GM18861 (cell line): ENCODE measurements at regions not wholly inside any gene's neighbourhood (a gene's known extent, or its start where the extent isn't known, plus 50 kb on each side); places are given as distances from the start of the nearest gene placed in this dataset.

ENCODE experiments used
- ATAC-seq: cut with Tn5 transposase; IDR thresholded peaks from one replicate; pipeline ENCODE4 v1.9.1; 2021; ENCODE audit not compliant: unreplicated experiment

DNA sequence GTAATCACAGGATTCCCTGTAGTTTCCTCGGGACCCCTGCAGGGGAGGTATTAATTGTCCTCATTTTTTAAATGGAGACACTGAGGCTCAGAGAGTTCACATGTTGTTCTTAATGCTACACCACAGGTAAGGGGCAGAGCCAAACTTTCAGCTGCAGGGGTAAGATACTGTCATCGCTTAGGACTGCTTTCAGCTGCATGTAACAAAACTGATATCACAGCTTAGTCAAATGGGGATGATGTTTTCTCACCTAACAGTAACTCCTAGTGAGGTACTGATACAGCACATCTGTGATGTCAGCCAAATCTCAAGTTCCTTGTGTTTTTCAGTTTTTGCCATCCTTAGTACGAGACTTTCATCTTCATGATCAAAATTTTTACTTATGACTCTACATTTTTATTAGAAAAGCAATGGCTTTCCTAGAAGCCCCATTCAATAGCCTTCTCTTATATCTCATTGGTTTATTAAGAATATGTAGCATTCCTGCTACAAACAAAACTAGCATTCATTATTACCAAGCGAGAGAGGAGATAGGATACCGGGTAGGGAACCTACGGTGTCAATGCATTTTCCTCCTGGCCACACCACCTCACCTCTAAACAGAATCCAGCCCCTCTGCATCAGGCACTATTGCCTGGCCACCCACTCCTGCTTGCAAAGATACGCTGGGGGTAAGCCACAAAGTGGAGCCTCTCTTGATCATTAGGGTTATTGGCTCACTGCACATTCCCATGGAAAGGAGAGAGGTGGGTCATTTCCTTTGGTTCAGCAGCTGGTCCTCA lies 557.5 kb downstream of the CD83 start:
- ATAC-seq: no peak

DNA sequence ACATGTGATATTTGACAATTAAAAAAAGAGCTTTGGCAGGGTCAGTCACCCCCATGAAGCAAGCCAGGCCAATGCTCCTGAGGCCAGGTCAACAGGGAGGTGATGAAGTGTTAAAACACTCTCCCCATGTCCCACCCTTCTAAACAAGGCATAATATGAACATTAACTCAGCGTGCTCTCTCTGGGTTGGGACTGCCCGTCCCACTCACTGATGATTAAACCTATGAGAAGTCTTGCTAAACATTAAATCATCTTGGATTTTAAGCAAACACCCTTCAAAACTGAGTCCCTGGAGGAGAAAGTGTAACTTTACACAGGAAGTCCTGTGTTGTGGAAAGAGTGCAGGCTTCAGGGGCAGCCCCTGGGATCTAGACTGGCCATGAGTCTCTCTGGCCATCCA lies 558.5 kb downstream of the CD83 start:
- ATAC-seq: no peak

DNA sequence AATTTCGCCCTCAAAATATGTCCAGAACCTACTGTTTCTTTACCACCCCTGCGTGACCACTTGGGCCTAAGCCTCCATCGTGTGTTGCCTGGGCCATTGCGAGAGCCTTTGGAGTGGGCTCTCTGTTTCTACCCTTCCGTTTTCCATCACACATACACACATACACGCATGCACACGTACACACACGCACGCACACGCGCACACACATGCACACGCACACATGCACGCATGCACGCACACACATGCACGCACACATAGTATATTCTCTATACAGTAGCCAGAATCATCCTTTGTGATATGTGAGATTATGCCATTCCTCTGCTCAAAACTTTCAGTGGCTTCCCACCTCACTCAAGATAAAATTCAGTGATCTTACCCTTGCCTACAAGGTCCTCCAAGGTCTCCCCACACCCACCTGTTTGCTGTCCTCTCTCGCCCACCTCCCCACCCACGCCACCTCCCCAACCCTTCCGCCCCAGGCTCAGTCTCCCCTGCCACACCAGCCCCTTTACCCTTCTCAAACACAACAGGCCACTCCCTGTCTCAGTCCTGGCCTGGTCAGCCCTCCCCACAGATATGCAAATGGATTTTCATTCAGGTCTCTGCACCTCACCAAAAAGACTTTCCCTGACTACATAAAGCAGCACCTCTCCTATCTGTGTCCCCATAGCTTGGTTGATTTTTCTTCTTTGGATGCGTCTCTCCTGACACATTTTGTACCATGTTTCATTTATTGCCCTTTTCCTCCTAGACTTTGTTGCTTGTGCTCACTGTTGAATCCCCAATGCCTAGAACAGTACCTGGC lies 559.6 kb downstream of the CD83 start:
- no peak for ATAC-seq

DNA sequence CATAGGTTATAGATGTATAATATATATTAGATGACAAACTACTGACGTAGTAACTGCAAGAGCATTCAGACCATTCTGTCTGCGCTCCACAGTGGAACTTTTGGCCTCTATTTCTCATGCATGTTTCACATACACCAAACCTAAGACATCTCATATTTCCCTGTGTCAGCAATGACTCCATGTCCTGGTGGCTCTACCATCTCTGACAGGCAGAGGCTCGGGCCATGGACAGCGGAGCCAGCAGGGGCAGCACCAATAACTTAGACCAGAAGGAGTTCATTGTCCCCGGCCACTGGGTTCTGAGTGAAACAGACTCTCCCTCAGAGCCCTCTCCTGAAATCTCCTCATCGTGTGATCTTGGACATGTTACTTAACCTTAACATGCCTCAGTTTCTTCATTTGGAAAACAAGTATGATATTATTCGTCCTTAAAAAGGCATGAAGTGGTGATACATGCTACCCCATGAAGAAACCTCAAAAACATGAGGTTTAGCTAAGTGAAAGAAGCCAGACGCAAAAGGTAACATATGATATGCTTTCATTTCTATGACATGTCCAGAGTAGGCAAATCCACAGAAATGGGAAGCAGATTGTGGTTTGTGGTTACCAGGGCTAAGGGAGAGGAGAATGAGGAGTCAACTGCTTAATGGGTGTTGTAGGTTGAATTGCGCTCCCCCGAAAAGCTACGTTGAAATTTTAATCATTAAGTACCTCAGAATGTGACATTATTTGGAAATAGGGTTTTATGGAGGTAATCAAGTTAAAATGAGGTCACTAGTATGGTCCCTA lies 564.0 kb upstream of the JARID2 start:
- ATAC-seq: no peak

DNA sequence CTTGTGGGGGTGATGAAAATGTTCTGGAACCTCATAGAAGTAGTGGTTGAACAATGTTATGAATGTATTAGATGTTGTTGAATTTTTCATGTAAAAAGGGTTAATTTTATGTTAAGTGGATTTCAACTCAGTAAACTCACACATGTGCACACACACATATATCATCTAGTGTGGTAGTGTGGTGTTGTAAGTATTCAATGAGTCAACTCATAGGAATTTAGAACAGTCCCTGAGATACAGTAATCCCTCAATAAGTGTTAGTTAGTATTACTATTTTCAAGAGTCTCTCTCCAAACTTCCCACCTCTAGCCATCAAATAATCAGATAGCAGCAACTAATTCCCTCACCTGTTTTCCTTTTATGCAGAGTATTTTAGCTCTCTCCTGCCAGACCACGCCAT lies 563.1 kb upstream of the JARID2 start:
- no peak for ATAC-seq

DNA sequence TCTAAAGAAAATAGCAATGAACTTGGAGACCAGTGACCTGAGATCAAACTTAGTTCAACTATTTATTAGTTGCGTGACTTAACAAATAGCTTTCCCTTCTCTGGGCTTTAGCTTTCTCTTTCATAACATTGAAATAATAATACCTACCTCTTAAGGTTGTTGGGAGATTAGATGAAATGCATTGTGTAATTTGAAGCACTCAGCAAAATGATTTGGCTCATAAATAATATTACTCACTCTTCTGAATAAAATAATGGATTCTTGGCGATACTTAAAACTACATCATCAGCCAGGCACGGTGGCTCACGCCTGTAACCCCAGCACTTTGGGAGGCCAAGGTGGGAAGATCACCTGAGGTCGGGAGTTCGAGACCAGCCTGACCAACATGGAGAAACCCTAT lies 556.2 kb upstream of the JARID2 start:
- ATAC-seq: no peak

DNA sequence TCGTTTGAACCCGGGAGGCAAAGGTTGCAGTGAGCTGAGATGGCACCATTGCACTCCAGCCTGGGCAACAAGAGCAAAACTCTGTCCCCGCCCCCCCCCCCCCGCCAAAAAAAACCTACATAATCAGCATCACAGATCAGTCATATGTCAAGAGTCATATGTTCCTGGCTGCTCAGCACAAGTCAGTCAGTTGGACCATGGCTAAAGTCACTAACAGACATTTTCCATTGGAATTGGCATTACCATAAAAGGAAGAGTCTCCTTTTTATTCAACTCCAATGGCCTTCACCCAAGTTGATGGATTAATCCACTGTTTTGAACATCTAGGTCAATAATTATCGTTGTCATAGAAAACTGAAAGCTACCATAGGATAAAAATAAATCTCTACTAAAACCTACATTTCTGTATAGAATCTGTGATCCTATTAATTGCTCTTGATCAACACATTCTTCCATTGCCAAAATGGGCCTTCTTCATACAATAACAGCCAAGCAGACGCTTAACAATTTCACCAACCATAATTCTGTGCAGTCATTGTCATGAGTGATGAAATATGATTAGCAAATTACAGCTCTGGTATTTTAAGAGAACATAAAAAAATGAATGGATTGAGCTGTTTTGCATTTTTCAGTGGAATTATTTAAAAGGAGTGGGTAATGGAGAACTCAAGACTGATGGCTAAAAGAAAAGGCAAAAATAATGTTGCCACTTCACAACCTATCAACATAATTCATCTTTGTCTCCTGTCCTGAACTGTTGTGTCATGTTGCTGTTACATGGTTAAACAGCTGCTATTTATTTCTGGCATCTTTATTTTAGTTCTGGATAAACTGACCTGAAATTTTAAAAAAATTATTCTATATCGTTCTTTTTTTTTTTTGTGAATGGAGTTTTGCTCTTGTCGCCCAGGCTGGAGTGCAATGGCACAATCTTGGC lies 555.5 kb upstream of the JARID2 start:
- no peak for ATAC-seq

DNA sequence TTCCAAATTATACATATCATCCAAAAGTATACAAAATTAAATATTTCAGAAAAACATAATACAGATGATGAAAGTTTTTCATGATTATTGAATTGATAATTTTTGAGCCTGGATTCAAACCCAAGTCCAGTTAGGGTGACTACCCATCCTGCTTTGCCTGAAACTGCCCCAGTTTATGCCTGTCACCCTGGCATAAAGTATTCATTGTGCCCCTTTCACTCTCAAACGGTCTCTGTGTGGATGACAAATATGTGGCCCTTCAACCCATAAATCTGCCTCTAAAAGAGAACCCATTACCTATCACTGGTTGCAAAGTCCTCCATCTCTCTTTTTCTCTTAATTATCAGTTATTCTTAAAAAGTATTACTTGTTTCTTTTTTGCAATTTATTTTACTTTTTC lies 553.7 kb upstream of the JARID2 start:
- ATAC-seq: no peak

DNA sequence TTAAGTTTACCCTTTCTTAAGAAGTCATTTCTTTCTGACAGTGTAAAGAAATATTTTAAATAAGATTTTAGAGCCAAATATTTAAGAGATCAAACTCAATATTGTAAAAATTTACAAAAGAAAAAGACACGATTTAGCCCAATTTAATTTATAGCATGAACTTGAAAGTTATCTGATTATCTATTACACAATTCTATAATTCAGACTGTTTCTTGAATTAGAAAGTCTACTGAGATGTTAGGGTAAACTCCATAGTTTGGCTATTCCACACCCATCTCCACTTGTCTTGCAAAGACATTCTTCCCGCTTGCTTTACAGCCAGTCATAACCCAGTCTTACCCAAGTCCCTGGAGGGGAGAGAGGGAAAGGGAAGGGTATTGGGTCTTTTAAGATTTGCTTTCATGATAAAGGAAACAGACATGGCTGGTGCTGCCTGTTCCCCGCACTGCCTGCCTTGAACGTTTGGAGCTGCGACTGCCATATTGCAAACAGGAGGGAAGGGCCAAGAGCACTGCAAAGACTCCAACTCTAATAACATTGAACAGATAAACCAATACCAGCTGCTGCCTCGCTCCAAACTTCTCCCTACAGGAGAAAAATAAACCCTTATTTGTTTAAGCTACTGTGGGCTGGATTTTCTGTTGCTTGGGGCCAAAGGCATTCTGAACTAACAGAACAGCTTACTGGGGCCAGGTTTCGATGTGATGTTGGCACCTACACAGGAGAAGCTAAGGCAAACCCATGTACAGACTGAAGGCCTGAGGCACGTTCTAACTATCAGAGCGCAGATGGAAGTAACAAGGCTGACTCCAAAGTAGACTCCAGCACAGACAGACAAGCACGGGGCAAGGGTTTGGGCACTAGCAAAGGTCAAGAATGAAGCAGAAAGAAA lies 552.3 kb upstream of the JARID2 start:
- ATAC-seq: no peak

DNA sequence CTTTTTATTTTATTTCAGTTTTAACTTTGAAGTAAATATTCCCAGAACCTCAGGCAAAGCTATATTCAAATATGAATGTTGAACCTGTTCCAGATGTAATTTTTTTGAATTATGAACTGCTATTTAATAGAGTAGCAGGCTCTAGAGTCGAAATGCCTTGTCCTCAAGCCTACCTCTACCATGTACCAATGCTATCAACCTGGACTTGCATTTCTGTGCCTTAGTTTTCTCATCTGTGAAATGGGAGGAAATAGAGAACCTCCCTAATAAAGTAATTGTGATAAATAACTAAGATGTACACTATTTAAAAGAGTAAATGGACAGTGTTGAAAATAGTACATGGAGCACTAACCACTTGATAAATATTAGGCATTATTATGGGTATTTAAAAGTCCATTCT lies 551.6 kb upstream of the JARID2 start:
- ATAC-seq: no peak

DNA sequence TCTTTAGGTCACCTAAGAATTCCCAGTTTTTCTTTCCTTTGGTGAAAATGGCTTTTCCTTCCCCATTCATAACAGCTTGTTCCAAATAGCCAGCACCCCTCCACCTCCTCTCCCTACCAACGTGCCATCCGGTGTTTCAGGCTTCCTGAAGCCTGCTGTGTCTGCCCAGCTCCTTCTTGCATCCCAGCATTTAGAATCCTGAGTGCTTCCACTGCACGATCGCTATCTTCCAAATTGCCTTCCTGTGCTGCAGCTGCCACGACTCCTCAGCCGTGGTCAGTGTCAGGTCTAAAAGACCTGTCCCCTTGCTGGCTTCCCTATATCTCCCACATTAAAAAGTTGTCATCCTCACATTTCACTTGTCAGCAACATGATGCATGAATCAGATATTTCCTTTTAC lies 550.3 kb upstream of the JARID2 start:
- no peak for ATAC-seq

DNA sequence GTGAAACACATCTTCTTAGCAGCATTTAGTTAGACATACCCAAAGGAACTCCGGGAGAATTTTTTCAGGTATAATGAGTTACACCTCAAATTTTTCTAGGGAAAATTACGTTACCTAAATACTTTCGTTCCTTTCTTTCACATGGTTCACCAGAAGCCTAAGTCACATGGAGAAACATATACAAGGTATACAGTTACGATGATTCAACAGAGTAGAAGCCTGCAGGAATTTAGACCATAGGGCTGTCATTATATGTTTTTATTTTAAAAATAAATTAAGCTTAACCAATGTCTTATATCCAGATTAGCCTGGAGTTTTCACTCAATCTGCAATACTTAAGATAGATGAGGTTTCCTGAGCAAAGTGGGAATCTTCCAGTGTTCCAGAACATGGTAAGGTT lies 549.5 kb upstream of the JARID2 start:
- ATAC-seq: no peak

DNA sequence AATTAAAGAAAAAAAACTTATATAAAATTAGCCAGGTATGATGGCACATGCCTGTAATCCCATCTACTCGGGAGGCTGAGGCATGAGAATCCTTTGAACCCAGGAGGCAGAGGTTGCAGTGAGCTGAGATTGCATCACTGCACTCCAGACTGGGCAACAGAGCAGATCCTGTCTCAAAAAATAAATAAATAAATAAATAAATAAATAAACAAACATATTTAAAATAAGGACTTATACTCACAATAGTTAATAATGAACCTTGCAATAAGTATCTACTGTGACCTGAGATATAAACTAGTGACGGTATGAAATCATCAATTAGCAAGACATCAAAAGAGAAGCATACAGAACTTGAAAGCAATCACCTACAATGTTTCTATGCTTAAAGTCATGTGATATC lies 548.4 kb upstream of the JARID2 start:
- no peak for ATAC-seq

DNA sequence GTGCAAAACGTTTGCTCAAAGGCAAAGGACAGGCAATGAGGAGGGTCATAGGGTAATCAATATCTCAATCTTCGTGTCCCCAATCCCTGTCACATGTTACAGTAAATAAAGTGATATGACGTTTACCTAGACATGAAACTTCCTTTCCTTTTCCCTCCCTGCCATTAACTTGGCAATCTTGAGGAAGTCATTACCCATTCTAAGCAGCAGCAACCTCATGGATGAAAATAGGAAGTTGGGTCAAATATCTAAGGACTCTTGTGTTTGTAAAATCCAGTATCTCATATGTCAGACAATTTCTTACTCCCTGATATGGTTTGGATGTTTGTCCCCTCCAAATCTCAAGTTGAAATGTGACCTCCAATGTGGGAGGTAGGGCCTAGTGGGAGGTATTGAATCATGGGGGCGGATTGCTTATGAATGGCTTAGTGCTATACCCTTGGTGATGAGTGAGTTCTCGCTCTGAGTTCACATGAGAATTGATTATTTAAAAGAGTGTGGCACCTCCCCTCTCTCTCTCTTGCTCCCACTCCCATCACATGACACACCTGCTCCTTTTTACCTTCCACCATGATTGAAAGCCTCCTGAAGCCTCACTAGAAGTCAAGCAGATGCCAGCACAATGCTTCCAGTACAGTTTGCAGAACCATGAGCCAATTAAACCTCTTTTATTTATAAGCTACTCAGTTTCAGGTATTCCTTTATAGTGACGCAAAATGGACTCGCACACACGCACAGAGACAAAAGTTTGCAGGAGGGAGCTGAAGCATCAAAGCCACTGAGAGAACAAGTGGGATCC lies 545.9 kb upstream of the JARID2 start:
- no peak for ATAC-seq

DNA sequence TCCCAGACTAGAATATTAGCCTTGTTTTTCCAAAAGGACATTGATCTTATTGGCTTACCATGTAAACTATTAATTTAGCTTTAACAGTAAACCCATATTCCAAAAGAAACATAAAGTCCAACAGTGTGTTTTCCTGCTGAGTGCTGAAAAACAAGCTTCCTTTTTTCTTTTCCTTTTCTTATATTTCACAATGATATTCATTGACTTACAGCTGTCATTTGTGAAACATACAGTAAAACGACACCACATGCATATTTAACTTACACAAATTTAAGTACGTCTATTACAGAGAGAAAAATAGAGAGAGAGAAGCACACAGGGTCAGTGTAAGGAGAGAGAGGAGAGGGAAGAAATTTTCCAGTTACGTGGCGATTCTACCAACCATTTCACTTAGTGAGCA lies 543.9 kb upstream of the JARID2 start:
- no peak for ATAC-seq

DNA sequence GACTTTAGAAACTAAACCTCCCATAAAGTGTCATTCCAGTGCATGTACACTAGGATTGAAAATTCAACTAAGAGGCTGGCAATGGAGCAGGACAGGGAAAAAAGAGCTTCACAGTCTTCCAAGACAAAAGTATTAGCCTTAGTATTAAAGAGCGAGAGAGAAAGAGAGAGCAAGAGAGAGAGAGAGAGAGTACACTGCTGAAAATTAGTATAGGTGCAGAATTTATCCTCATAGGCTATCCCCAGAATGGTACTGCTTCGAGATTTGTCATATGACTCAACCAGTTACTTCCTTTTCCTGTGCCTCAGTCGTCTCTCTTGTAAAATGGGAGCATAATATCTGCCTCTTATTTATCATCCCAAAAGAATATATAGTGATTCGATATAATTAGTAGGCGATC lies 543.2 kb upstream of the JARID2 start:
- ATAC-seq: no peak

DNA sequence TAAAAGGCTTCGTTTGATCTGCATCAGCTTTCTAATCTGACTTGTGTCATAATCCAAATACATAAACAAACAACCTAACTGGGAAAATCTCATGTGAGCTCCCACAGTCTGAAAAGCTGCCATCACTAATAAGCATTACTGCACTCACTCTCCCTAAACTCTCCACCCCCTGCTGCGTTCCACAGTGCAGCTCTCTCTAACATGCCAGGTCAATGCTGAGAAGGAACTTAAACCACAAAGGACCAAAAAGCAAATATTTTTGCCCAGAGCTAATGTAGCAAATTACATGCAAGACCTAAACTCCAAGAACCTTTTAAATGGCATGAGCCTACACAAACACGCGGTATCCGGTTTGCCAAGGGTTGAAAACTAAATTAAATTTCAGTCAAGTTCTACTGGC lies 542.3 kb upstream of the JARID2 start:
- ATAC-seq: no peak

DNA sequence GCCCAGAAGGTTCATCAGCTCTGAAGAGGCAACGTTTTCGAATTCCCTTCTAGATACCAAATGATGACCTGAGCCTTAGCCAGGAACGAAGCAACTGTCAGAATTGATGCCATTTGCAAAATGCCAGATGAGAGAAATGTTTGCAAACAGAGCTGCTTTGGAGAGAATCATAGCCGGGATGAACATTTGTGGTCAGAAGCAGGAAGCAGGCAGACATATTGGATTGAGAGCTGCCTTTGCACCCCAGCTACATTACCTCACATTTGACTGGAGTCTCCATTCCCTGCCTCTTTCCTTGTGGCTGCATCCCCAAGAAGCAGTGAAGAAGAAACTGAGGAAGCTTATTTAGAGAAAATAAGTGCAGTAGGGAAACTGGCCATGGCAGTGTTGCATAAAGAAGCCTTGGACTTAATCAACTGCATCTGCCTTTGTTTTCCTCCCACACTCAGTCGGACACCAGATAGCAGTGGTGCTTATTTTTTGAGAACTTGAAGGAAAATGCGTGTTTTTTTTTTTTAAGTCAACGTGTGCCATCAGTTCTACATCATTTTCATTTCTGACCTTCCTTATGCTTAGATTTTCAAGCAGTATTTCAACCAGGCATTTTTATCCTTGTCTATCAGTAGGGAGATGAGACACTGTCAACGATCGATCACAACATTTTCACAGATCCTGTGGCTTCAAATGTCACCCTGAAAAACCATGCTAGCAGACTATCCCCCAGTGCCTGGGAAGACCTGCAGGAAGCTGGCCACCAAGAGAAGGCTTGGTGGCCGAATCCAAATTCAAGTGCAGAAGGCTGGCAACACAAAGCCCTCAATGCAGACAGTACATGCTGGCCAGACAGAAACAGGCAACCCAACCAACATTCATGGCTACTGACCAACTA lies 541.2 kb upstream of the JARID2 start:
- ATAC-seq: no peak
